Lung (tissue), 11 donors: ENCODE measurements at regions not wholly inside any gene's neighbourhood (a gene's known extent, or its start where the extent isn't known, plus 50 kb on each side); places are given as distances from the start of the nearest gene placed in this dataset.

Experiments used
- ATAC-seq: fragments of 200-7000 bp; cut with Tn5 transposase; one replicate; pipeline ENCODE4 v1.9.1; 2020; ENCODE audit warnings: moderate number of reproducible peaks; ENCODE audit not compliant: insufficient read depth, low FRiP score
- DNase-seq, 3 donors: peaks; one replicate each; pipeline ENCODE4 v3.0.0-alpha.2; 2013 to 2017
- H3K27ac ChIP-seq, 2 donors: one replicate each; pipeline ENCODE4 v1.5.1; 2013; ENCODE audit warnings: mild to moderate bottlenecking in 2 of 2, moderate library complexity in 2 of 2, control low read depth in 1 of 2, inconsistent platforms in 1 of 2, low read depth in 1 of 2, low read length in 1 of 2
- H3K27me3 ChIP-seq, 3 donors: one replicate each; pipeline ENCODE4 v1.5.1; 2013; ENCODE audit warnings: low read length in 2 of 3; ENCODE audit not compliant: control insufficient read depth in 3 of 3, insufficient read depth in 3 of 3
- H3K36me3 ChIP-seq, 4 donors: one replicate each; pipeline ENCODE4 v1.5.1; 2013; ENCODE audit warnings: low read length in 4 of 4, mild to moderate bottlenecking in 1 of 4, moderate library complexity in 1 of 4; ENCODE audit not compliant: control insufficient read depth in 4 of 4, insufficient read depth in 4 of 4
- H3K4me1 ChIP-seq, 5 donors: one replicate each; pipeline ENCODE4 v1.5.1; 2013; ENCODE audit warnings: low read length in 5 of 5, mild to moderate bottlenecking in 2 of 5, moderate library complexity in 1 of 5; ENCODE audit not compliant: control insufficient read depth in 5 of 5, insufficient read depth in 5 of 5
- H3K4me3 ChIP-seq: one replicate; pipeline ENCODE4 v1.5.1; 2013; ENCODE audit warnings: mild to moderate bottlenecking, control low read depth, moderate library complexity
- H3K9ac ChIP-seq, 2 donors: one replicate each; pipeline ENCODE4 v1.5.1; 2013; ENCODE audit warnings: low read length in 2 of 2, control low read depth in 1 of 2; ENCODE audit not compliant: insufficient read depth in 1 of 2
- H3K9me3 ChIP-seq, 4 donors: one replicate each; pipeline ENCODE4 v1.5.1; 2013; ENCODE audit warnings: low read length in 3 of 4, mild to moderate bottlenecking in 1 of 4, moderate library complexity in 1 of 4; ENCODE audit not compliant: control insufficient read depth in 4 of 4, insufficient read depth in 3 of 4
- WGBS, 2 donors: extraction: QIAGEN DNeasy Blood & Tissue Kit; methylation state at CpG; one replicate each; pipeline ENCODE4 v1.1.7; 2013; 5-methylcytosine and 5-hydroxymethylcytosine counted together
- TF ChIP-seq, protein P1 (sequence below): IDR thresholded peaks from 2 replicates; pipeline ENCODE4 v1.5.1; 2012; ENCODE audit warnings: mild to moderate bottlenecking; ENCODE audit errors: control extremely low read depth, extremely low read depth
- donor health status: control.
- donor health status: control.
- donor health status: Bipolar disorder and iron deficiency.
- donor health status: healthy.
- donor health status: DM: yes; HTN: yes; CAD: no.

GRCh38 chr11:134470238-134470637, 58.2 kb upstream of the B3GAT1 start:
- DNase-seq (no peak), ATAC-seq (no peak)
- Histone ChIP-seq H3K9me3 (peaks cover 0 to 12% (median 0%) of the 10 kb centered on the region in 4 donors), H3K27ac (no peak overlapping the region), H3K9ac (no peak overlapping the region), H3K4me1 (peaks cover 0 to 2% (median 0%) of the 10 kb centered on the region in 5 donors), H3K36me3 (no peaks in the 10 kb centered on the region), H3K4me3 (no peak overlapping the region), H3K27me3 (peaks cover 0 to 15% (median 14%) of the 10 kb centered on the region in 3 donors)
- TF ChIP-seq, protein P1, sequence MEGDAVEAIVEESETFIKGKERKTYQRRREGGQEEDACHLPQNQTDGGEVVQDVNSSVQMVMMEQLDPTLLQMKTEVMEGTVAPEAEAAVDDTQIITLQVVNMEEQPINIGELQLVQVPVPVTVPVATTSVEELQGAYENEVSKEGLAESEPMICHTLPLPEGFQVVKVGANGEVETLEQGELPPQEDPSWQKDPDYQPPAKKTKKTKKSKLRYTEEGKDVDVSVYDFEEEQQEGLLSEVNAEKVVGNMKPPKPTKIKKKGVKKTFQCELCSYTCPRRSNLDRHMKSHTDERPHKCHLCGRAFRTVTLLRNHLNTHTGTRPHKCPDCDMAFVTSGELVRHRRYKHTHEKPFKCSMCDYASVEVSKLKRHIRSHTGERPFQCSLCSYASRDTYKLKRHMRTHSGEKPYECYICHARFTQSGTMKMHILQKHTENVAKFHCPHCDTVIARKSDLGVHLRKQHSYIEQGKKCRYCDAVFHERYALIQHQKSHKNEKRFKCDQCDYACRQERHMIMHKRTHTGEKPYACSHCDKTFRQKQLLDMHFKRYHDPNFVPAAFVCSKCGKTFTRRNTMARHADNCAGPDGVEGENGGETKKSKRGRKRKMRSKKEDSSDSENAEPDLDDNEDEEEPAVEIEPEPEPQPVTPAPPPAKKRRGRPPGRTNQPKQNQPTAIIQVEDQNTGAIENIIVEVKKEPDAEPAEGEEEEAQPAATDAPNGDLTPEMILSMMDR: no peak
- 91 to 92% methylated on average over 6 of the region's 6 CpGs for WGBS, 2 donors

DNA sequence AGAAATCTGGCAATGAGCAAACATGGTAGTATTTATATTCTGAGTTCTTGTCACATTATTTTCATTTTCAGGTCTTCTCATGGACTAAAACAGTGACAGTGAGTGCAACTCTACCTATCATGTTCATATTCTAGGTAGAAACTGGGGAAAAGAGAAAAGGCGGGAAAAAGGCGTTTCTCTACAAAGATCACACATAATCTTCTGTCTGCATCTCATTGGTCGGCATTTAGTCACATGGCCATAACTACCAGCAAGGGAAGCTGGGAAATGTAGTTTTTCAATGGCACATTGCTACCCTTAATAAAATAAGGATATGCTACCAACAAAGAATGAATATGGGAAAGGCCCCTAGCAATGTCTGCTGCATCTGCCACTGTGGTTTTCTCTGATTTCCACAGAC, 57.6 kb upstream of the B3GAT1 start:
- DNase-seq (peak in 1 of 3 donors; percentile 1), ATAC-seq (no peak)
- Histone ChIP-seq H3K4me1 (peaks cover 0 to 2% (median 0%) of the 10 kb centered on the region in 5 donors), H3K27ac (no peak overlapping the region), H3K9me3 (peaks cover 0 to 8% (median 0%) of the 10 kb centered on the region in 4 donors), H3K27me3 (peaks cover 0 to 18% (median 15%) of the 10 kb centered on the region in 3 donors), H3K36me3 (no peaks in the 10 kb centered on the region), H3K9ac (no peak overlapping the region), H3K4me3 (no peak overlapping the region)
- TF ChIP-seq, protein P1: no peak
- WGBS, 2 donors: 84 to 94% methylated on average over 3 of the region's 3 CpGs

- DNase-seq: peak in 2 of 3 donors; percentile 27 to 47
- TF ChIP-seq, protein P1: no peak
- Histone ChIP-seq H3K4me3 (no peak overlapping the region), H3K27ac (no peak overlapping the region), H3K36me3 (no peaks in the 10 kb centered on the region), H3K27me3 (peaks cover 0 to 18% (median 15%) of the 10 kb centered on the region in 3 donors), H3K4me1 (peaks cover 0 to 2% (median 0%) of the 10 kb centered on the region in 5 donors), H3K9me3 (peaks cover 0 to 4% (median 0%) of the 10 kb centered on the region in 4 donors), H3K9ac (no peak overlapping the region)
- WGBS, 2 donors: 80 to 90% methylated on average over 3 of the region's 3 CpGs
- ATAC-seq: no peak
These were observed 56.8 kb upstream of the B3GAT1 start for GRCh38 chr11:134468796-134469195.
